B cell (primary cell): ENCODE measurements at regions not wholly inside any gene's neighbourhood (a gene's known extent, or its start where the extent isn't known, plus 50 kb on each side); places are given as distances from the start of the nearest gene placed in this dataset.

ENCODE experiments used
- EZH2 ChIP-seq: IDR thresholded peaks from 2 replicates; pipeline ENCODE4 v1.6.1; 2012; ENCODE audit warnings: borderline replicate concordance, low read depth, mild to moderate bottlenecking, moderate library complexity, low read length; ENCODE audit not compliant: insufficient read depth, poor library complexity, severe bottlenecking
- TF ChIP-seq, protein P1 (sequence below): fragments of 200-600 bp; IDR thresholded peaks from one replicate; pipeline ENCODE4 v1.8.0; 2022; ENCODE audit warnings: antibody characterized with exemption, mild to moderate bottlenecking

DNA sequence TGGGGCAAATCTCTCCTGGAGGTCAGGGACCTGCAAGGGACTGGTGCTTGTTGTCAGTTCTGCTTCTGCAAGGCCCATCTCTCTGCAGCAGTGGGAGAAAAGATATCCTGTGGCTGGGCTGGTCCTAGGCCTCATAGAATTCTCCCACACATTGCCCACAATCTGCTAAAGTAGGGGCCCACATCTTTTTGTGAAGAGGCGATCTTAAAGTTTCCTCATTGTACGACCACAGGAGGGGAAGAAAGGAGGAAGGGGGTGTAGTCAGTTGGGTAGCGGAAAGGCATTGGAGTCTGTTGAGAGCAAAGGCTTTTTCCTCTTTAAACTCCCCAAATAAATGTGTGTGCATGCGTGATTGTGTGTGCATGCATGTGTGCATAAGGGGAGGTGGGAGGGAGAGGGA is 145.3 kb downstream of the SLC4A3 start:
- TF ChIP-seq, protein P1, sequence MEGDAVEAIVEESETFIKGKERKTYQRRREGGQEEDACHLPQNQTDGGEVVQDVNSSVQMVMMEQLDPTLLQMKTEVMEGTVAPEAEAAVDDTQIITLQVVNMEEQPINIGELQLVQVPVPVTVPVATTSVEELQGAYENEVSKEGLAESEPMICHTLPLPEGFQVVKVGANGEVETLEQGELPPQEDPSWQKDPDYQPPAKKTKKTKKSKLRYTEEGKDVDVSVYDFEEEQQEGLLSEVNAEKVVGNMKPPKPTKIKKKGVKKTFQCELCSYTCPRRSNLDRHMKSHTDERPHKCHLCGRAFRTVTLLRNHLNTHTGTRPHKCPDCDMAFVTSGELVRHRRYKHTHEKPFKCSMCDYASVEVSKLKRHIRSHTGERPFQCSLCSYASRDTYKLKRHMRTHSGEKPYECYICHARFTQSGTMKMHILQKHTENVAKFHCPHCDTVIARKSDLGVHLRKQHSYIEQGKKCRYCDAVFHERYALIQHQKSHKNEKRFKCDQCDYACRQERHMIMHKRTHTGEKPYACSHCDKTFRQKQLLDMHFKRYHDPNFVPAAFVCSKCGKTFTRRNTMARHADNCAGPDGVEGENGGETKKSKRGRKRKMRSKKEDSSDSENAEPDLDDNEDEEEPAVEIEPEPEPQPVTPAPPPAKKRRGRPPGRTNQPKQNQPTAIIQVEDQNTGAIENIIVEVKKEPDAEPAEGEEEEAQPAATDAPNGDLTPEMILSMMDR = no peak
- no peak for TF ChIP-seq EZH2
